A673 (cell line): ENCODE measurements at regions not wholly inside any gene's neighbourhood (a gene's known extent, or its start where the extent isn't known, plus 50 kb on each side); places are given as distances from the start of the nearest gene placed in this dataset.

ENCODE experiments used
- CTCF ChIP-seq: fragments of 300-800, 200-600 bp; sonication (generic); conservative IDR thresholded peaks from 2 replicates; pipeline ENCODE4 v1.5.1; 2017; ENCODE audit warnings: low read depth, mild to moderate bottlenecking, antibody characterized with exemption, low read length, moderate library complexity, mixed read lengths
- EZH2 ChIP-seq: fragments of 200-600 bp; sonication (generic); IDR thresholded peaks from 2 replicates; pipeline ENCODE4 v1.6.1; 2017; ENCODE audit warnings: borderline replicate concordance, low read depth, mild to moderate bottlenecking, mixed read lengths, antibody characterized with exemption, low read length; ENCODE audit not compliant: poor library complexity, severe bottlenecking

- TF ChIP-seq CTCF: no peak
- no peak for TF ChIP-seq EZH2
Observed at GRCh38 chr12:127374447-127374846, 892.5 kb upstream of the TMEM132C start.
